Panc1 (cell line): ENCODE measurements at regions not wholly inside any gene's neighbourhood (a gene's known extent, or its start where the extent isn't known, plus 50 kb on each side); places are given as distances from the start of the nearest gene placed in this dataset.

Experiments
- ATAC-seq: fragments of 200-7000 bp; cut with Tn5 transposase; 2 replicates; pipeline ENCODE4 v1.9.1; 2020; ENCODE audit warnings: mild to moderate bottlenecking, moderate library complexity
- BruUV-seq: library from RNA; stranded (reverse); fragments of 400-500 nt; replicated peaks from 2 replicates; lab custom pipeline; 2021; lab: Mats Ljungman, UMichigan
- CTCF ChIA-PET: fragments of 300-600 bp; sonication (Branson Sonifier 250); formaldehyde crosslinking; loops from one replicate; lab custom pipeline; 2022; ENCODE audit warnings: antibody characterized with exemption; lab: Charles Lee
- POLR2A ChIA-PET: fragments of 300-600 bp; sonication (Branson Sonifier 250); formaldehyde crosslinking; loops from one replicate; lab custom pipeline; 2022; ENCODE audit warnings: antibody characterized with exemption; lab: Charles Lee
- DNase-seq: peaks from one replicate; pipeline ENCODE4 v3.0.0-alpha.2; 2010; ENCODE audit warnings: low read depth, low spot score
- H3K27ac ChIP-seq: 2 replicates; pipeline ENCODE4 v1.5.1; 2011; ENCODE audit warnings: mild to moderate bottlenecking, low read length, inconsistent platforms
- H3K27me3 ChIP-seq: fragments of 200-500 bp; sonication (Bioruptor generic); 2 replicates; pipeline ENCODE4 v1.6.0; 2014; ENCODE audit warnings: low read length, inconsistent platforms; ENCODE audit not compliant: control insufficient read depth, insufficient read depth
- H3K36me3 ChIP-seq: fragments of 200-500 bp; sonication (Bioruptor generic); 2 replicates; pipeline ENCODE4 v1.5.1; 2014; ENCODE audit warnings: inconsistent platforms, mild to moderate bottlenecking, low read length, moderate library complexity; ENCODE audit not compliant: control insufficient read depth, insufficient read depth
- H3K4me1 ChIP-seq: 2 replicates; pipeline ENCODE4 v1.5.1; 2011; ENCODE audit warnings: inconsistent platforms, mild to moderate bottlenecking, low read length, moderate library complexity; ENCODE audit not compliant: control insufficient read depth, insufficient read depth
- H3K4me3 ChIP-seq, 2 experiments: 2 replicates each; pipeline ENCODE4 v1.5.1; 2011 to 2012; ENCODE audit warnings: low read depth in 2 of 2, low read length in 2 of 2, mild to moderate bottlenecking in 2 of 2, inconsistent platforms in 1 of 2, moderate library complexity in 1 of 2
- H3K9me3 ChIP-seq: fragments of 200-500 bp; sonication (Bioruptor generic); 2 replicates; pipeline ENCODE4 v1.5.1; 2014; ENCODE audit warnings: low read depth, mild to moderate bottlenecking, inconsistent platforms, low read length, moderate library complexity; ENCODE audit not compliant: control insufficient read depth, insufficient read depth
- CTCF ChIP-seq: fragments of 450-650 bp; IDR thresholded peaks from 2 replicates; pipeline ENCODE4 v1.5.1; 2017; ENCODE audit warnings: mild to moderate bottlenecking
- POLR2AphosphoS5 ChIP-seq: IDR thresholded peaks from 2 replicates; pipeline ENCODE4 v1.6.1; 2012; ENCODE audit warnings: mild to moderate bottlenecking, low read depth, low read length, moderate library complexity
- SIN3A ChIP-seq: IDR thresholded peaks from 2 replicates; pipeline ENCODE4 v1.6.1; 2012; ENCODE audit warnings: low read depth, mild to moderate bottlenecking, low read length, moderate library complexity, borderline replicate concordance; ENCODE audit not compliant: insufficient read depth
- TCF7L2 ChIP-seq: IDR thresholded peaks from 2 replicates; pipeline ENCODE4 v1.6.1; 2011; ENCODE audit warnings: mild to moderate bottlenecking, low read depth, low read length, inconsistent platforms
- in situ Hi-C: cut with HindIII; loops from 2 replicates; pipeline ENCODE4 v1.10.0; 2016; ENCODE audit warnings: low sequenced_read_pairs, low pct_unique_long_range_greater_than_20kb
- intact Hi-C: fragments of 100-400 bp; cut with micrococcal nuclease; formaldehyde crosslinking; loops from one replicate; pipeline ENCODE4 v1.10.0; 2022; ENCODE audit not compliant: unreplicated experiment
- TF ChIP-seq, protein P1 (sequence below), 2 experiments: IDR thresholded peaks; 2 replicates each; pipeline ENCODE4 v1.6.1; 2011 to 2012; ENCODE audit warnings: low read depth in 2 of 2, control low read depth in 1 of 2, low read length in 1 of 2, mild to moderate bottlenecking in 1 of 2, moderate library complexity in 1 of 2; ENCODE audit not compliant: insufficient read depth in 1 of 2

- H3K4me1 ChIP-seq, result no peaks in the 10 kb centered on the region
- POLR2A ChIA-PET, result no interaction called here
- H3K4me3 ChIP-seq, result no peak overlapping the region
- TF ChIP-seq POLR2AphosphoS5 (no peak), TCF7L2 (no peak), SIN3A (no peak), CTCF (no peak)
- TF ChIP-seq, protein P1, sequence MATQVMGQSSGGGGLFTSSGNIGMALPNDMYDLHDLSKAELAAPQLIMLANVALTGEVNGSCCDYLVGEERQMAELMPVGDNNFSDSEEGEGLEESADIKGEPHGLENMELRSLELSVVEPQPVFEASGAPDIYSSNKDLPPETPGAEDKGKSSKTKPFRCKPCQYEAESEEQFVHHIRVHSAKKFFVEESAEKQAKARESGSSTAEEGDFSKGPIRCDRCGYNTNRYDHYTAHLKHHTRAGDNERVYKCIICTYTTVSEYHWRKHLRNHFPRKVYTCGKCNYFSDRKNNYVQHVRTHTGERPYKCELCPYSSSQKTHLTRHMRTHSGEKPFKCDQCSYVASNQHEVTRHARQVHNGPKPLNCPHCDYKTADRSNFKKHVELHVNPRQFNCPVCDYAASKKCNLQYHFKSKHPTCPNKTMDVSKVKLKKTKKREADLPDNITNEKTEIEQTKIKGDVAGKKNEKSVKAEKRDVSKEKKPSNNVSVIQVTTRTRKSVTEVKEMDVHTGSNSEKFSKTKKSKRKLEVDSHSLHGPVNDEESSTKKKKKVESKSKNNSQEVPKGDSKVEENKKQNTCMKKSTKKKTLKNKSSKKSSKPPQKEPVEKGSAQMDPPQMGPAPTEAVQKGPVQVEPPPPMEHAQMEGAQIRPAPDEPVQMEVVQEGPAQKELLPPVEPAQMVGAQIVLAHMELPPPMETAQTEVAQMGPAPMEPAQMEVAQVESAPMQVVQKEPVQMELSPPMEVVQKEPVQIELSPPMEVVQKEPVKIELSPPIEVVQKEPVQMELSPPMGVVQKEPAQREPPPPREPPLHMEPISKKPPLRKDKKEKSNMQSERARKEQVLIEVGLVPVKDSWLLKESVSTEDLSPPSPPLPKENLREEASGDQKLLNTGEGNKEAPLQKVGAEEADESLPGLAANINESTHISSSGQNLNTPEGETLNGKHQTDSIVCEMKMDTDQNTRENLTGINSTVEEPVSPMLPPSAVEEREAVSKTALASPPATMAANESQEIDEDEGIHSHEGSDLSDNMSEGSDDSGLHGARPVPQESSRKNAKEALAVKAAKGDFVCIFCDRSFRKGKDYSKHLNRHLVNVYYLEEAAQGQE (IDR thresholded peaks at IDR 0.05; ENCODE audit: insufficient read depth in 1 of 2, low read depth in 2 of 2, low read length in 1 of 2), result no peak
- DNase-seq (no peak), ATAC-seq (no peak)
- no TSS peak for BruUV-seq
- no peaks in the 10 kb centered on the region for H3K9me3 ChIP-seq
- no peaks in the 10 kb centered on the region for H3K36me3 ChIP-seq
- intact Hi-C loops, result no loop called here
- in situ Hi-C loops, result no loop called here
- no peaks in the 10 kb centered on the region for H3K27me3 ChIP-seq
- CTCF ChIA-PET, result no interaction called here
- no peak overlapping the region for H3K27ac ChIP-seq
Measured at GRCh38 chr12:22981711-22982110, 356.7 kb downstream of the ETNK1 start.

DNA sequence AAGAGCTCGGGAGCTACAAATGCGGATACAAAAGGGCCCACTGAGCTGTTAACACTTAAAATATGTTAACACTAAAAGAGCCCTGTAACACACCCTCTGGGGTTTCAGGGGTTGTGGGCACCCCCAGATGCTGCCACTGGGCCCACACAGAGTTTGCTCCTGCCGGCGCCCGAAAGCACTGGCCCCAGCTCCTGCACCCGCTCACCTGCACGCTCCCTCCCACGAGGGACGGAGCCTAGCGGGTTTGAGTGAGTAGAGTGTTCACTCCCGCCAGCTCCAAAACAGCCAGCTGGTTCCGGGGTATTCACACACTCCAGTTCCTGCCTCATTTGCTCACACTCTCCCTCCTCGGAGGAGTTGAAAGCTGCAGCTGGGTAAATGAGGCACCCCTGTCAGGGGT lies 357.7 kb downstream of the ETNK1 start:
- Histone ChIP-seq H3K4me3 (no peak overlapping the region), H3K27ac (no peak overlapping the region), H3K9me3 (no peaks in the 10 kb centered on the region), H3K27me3 (no peaks in the 10 kb centered on the region), H3K36me3 (no peaks in the 10 kb centered on the region), H3K4me1 (no peaks in the 10 kb centered on the region)
- BruUV-seq, result no TSS peak
- ChIA-PET POLR2A (no interaction called here), CTCF (no interaction called here)
- in situ Hi-C loops, result no loop called here
- DNase-seq, result no peak
- TF ChIP-seq SIN3A (no peak), TCF7L2 (no peak), POLR2AphosphoS5 (no peak), CTCF (no peak)
- TF ChIP-seq, protein P1 (IDR thresholded peaks at IDR 0.05; ENCODE audit: insufficient read depth in 1 of 2, low read depth in 2 of 2, low read length in 1 of 2), result no peak
- ATAC-seq, result no peak
- intact Hi-C loops, result no loop called here
